H9 (cell line): ENCODE measurements at regions not wholly inside any gene's neighbourhood (a gene's known extent, or its start where the extent isn't known, plus 50 kb on each side); places are given as distances from the start of the nearest gene placed in this dataset.

Source experiments
- DNase-seq: peaks from one replicate; pipeline ENCODE4 v3.0.0-alpha.2; 2017
- H2AFZ ChIP-seq: one replicate; pipeline ENCODE4 v1.6.1; 2013; ENCODE audit warnings: mild to moderate bottlenecking, low read length, control low read depth, moderate library complexity
- H2AK5ac ChIP-seq: 2 replicates; pipeline ENCODE4 v1.6.1; 2013; ENCODE audit warnings: low read length, control low read depth, mixed read lengths; ENCODE audit not compliant: insufficient read length
- H2BK120ac ChIP-seq: one replicate; pipeline ENCODE4 v1.6.1; 2013; ENCODE audit warnings: low read depth, mild to moderate bottlenecking, low read length, control low read depth, inconsistent platforms; ENCODE audit not compliant: poor library complexity, severe bottlenecking
- H2BK12ac ChIP-seq: 2 replicates; pipeline ENCODE4 v1.6.1; 2013; ENCODE audit warnings: low read length, control low read depth, mixed read lengths, low read depth; ENCODE audit not compliant: insufficient read length
- H2BK15ac ChIP-seq: 2 replicates; pipeline ENCODE4 v1.6.1; 2013; ENCODE audit warnings: low read depth, low read length, control low read depth
- H2BK20ac ChIP-seq: one replicate; pipeline ENCODE4 v1.6.1; 2013; ENCODE audit warnings: low read depth, mild to moderate bottlenecking, low read length, control low read depth, inconsistent platforms; ENCODE audit not compliant: poor library complexity, severe bottlenecking
- H2BK5ac ChIP-seq: 2 replicates; pipeline ENCODE4 v1.6.1; 2013; ENCODE audit warnings: low read length, control low read depth, mixed read lengths; ENCODE audit not compliant: insufficient read length
- H3K14ac ChIP-seq: 2 replicates; pipeline ENCODE4 v1.6.1; 2013; ENCODE audit warnings: low read length, control low read depth; ENCODE audit not compliant: insufficient read depth
- H3K18ac ChIP-seq: 2 replicates; pipeline ENCODE4 v1.6.1; 2013; ENCODE audit warnings: low read depth, mild to moderate bottlenecking, mixed read lengths, low read length, control low read depth; ENCODE audit not compliant: insufficient read length
- H3K23ac ChIP-seq: 2 replicates; pipeline ENCODE4 v1.6.1; 2013; ENCODE audit warnings: low read length, control low read depth, mixed read lengths, low read depth; ENCODE audit not compliant: insufficient read length
- H3K23me2 ChIP-seq: 2 replicates; pipeline ENCODE4 v1.6.1; 2013; ENCODE audit warnings: low read depth, mild to moderate bottlenecking, mixed read lengths, low read length, control low read depth; ENCODE audit not compliant: insufficient read length, poor library complexity, severe bottlenecking
- H3K27ac ChIP-seq: 2 replicates; pipeline ENCODE4 v1.5.1; 2013; ENCODE audit warnings: low read length, control low read depth, mixed read lengths, low read depth; ENCODE audit not compliant: insufficient read length
- H3K27me3 ChIP-seq: 2 replicates; pipeline ENCODE4 v1.6.1; 2013; ENCODE audit warnings: low read length, control low read depth, inconsistent platforms; ENCODE audit not compliant: insufficient read depth
- H3K4ac ChIP-seq: 2 replicates; pipeline ENCODE4 v1.6.1; 2013; ENCODE audit warnings: low read depth, mild to moderate bottlenecking, control low read depth, inconsistent platforms, low read length, moderate library complexity
- H3K4me1 ChIP-seq: 2 replicates; pipeline ENCODE4 v1.6.1; 2013; ENCODE audit warnings: low read length, control low read depth, inconsistent platforms; ENCODE audit not compliant: insufficient read depth
- H3K4me2 ChIP-seq: 2 replicates; pipeline ENCODE4 v1.6.1; 2013; ENCODE audit warnings: low read length, control low read depth, mixed read lengths; ENCODE audit not compliant: insufficient read length, insufficient read depth
- H3K56ac ChIP-seq: 2 replicates; pipeline ENCODE4 v1.6.1; 2013; ENCODE audit warnings: low read depth, mild to moderate bottlenecking, mixed read lengths, low read length, control low read depth; ENCODE audit not compliant: insufficient read length
- H3K79me1 ChIP-seq: 2 replicates; pipeline ENCODE4 v1.6.1; 2013; ENCODE audit warnings: low read depth, mild to moderate bottlenecking, moderate library complexity, low read length, control low read depth, inconsistent platforms; ENCODE audit not compliant: insufficient read depth, poor library complexity, severe bottlenecking
- H3K79me2 ChIP-seq: 2 replicates; pipeline ENCODE4 v1.6.1; 2013; ENCODE audit warnings: low read length, control low read depth, inconsistent platforms; ENCODE audit not compliant: insufficient read depth
- H3K9ac ChIP-seq: 2 replicates; pipeline ENCODE4 v1.6.1; 2013; ENCODE audit warnings: low read length, control low read depth, mixed read lengths; ENCODE audit not compliant: insufficient read length; ENCODE audit errors: extremely low read depth
- H3K9me3 ChIP-seq: one replicate; pipeline ENCODE4 v1.6.1; 2013; ENCODE audit warnings: low read depth, low read length, inconsistent platforms; ENCODE audit not compliant: control insufficient read depth
- H3T11ph ChIP-seq: one replicate; pipeline ENCODE4 v1.6.1; 2013; ENCODE audit warnings: mild to moderate bottlenecking, low read length, control low read depth, inconsistent platforms
- H4K20me1 ChIP-seq: one replicate; pipeline ENCODE4 v1.6.1; 2013; ENCODE audit not compliant: control insufficient read depth, insufficient read length, insufficient read depth
- H4K5ac ChIP-seq: 2 replicates; pipeline ENCODE4 v1.6.1; 2013; ENCODE audit warnings: low read depth, mild to moderate bottlenecking, mixed read lengths, low read length, control low read depth; ENCODE audit not compliant: insufficient read length
- H4K8ac ChIP-seq: replicated peaks from 2 replicates; pipeline ENCODE4 v1.6.1; 2013; ENCODE audit warnings: low read length, control low read depth, mixed read lengths, low read depth; ENCODE audit not compliant: insufficient read length
- H4K91ac ChIP-seq: 2 replicates; pipeline ENCODE4 v1.6.1; 2013; ENCODE audit warnings: low read depth, mild to moderate bottlenecking, moderate library complexity, mixed read lengths, low read length, control low read depth; ENCODE audit not compliant: insufficient read length
- H3K27ac Mint-ChIP-seq, 3 experiments: 2 replicates in 2 of 3; 3 replicates in 1 of 3; pipeline ENCODE4 v1.8.0; 2020 to 2021; ENCODE audit warnings: mixed read lengths in 3 of 3, mild to moderate bottlenecking in 1 of 3, moderate library complexity in 1 of 3
- H3K27me3 Mint-ChIP-seq: 2 replicates; pipeline ENCODE4 v1.8.0; 2021; ENCODE audit warnings: low read depth, mild to moderate bottlenecking, moderate library complexity, mixed read lengths
- H3K36me3 Mint-ChIP-seq, 3 experiments: 2 replicates in 2 of 3; 3 replicates in 1 of 3; pipeline ENCODE4 v1.8.0; 2020 to 2021; ENCODE audit warnings: low read depth in 3 of 3, mixed read lengths in 3 of 3; ENCODE audit not compliant: insufficient read depth in 1 of 3
- H3K4me1 Mint-ChIP-seq, 2 experiments: 2 replicates each; pipeline ENCODE4 v1.8.0; 2020; ENCODE audit warnings: mixed read lengths in 2 of 2
- H3K4me3 Mint-ChIP-seq, 2 experiments: 2 replicates in 1 of 2; 3 replicates in 1 of 2; pipeline ENCODE4 v1.8.0; 2020 to 2021; ENCODE audit warnings: mild to moderate bottlenecking in 2 of 2, mixed read lengths in 2 of 2, moderate library complexity in 1 of 2
- H3K9me3 Mint-ChIP-seq, 2 experiments: 2 replicates in 1 of 2; 3 replicates in 1 of 2; pipeline ENCODE4 v1.8.0; 2020; ENCODE audit warnings: mild to moderate bottlenecking in 2 of 2, mixed read lengths in 2 of 2, moderate library complexity in 1 of 2
- TF ChIP-seq, protein P1 (sequence below): fragments of 200-600 bp; sonication (generic); conservative IDR thresholded peaks from 3 replicates; pipeline ENCODE4 v1.8.0; 2021; ENCODE audit warnings: antibody characterized with exemption, mild to moderate bottlenecking

GRCh38 chrX:69022430-69022829 lies 142.8 kb downstream of the PJA1 start:
- no peak overlapping the region for H3K23ac ChIP-seq
- H3K14ac ChIP-seq = no peak overlapping the region
- H2BK15ac ChIP-seq = no peak overlapping the region
- no peaks in the 10 kb centered on the region for H3K79me1 ChIP-seq
- no peaks in the 10 kb centered on the region for H3K23me2 ChIP-seq
- H3K4me3 Mint-ChIP-seq = no peak overlapping the region
- no peak for DNase-seq
- no peak overlapping the region for H4K5ac ChIP-seq
- TF ChIP-seq, protein P1, sequence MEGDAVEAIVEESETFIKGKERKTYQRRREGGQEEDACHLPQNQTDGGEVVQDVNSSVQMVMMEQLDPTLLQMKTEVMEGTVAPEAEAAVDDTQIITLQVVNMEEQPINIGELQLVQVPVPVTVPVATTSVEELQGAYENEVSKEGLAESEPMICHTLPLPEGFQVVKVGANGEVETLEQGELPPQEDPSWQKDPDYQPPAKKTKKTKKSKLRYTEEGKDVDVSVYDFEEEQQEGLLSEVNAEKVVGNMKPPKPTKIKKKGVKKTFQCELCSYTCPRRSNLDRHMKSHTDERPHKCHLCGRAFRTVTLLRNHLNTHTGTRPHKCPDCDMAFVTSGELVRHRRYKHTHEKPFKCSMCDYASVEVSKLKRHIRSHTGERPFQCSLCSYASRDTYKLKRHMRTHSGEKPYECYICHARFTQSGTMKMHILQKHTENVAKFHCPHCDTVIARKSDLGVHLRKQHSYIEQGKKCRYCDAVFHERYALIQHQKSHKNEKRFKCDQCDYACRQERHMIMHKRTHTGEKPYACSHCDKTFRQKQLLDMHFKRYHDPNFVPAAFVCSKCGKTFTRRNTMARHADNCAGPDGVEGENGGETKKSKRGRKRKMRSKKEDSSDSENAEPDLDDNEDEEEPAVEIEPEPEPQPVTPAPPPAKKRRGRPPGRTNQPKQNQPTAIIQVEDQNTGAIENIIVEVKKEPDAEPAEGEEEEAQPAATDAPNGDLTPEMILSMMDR = no peak
- H3K9ac ChIP-seq = no peak overlapping the region
- H3K36me3 Mint-ChIP-seq = peaks cover 0 to 3% (median 0%) of the 10 kb centered on the region in 3 experiments; a peak in 1 of 7 replicates
- no peaks in the 10 kb centered on the region for H3K27me3 ChIP-seq
- H4K20me1 ChIP-seq = no peaks in the 10 kb centered on the region
- no peak overlapping the region for H3K27ac ChIP-seq
- no peak overlapping the region for H2BK12ac ChIP-seq
- no peak overlapping the region for H2BK20ac ChIP-seq
- H3K9me3 Mint-ChIP-seq = peaks cover 41 to 43% of the 10 kb centered on the region in 2 experiments
- H3T11ph ChIP-seq = no peak overlapping the region
- H3K27ac Mint-ChIP-seq = no peak overlapping the region
- no peak overlapping the region for H3K18ac ChIP-seq
- no peak overlapping the region for H4K91ac ChIP-seq
- no peaks in the 10 kb centered on the region for H3K9me3 ChIP-seq
- no peaks in the 10 kb centered on the region; the same call in 1 of the 2 replicates for H3K27me3 Mint-ChIP-seq
- H2BK5ac ChIP-seq = no peak overlapping the region
- H2BK120ac ChIP-seq = no peak overlapping the region
- H2AK5ac ChIP-seq = no peak overlapping the region
- H3K4me1 ChIP-seq = no peaks in the 10 kb centered on the region; the same call in 1 of the 2 replicates
- H4K8ac ChIP-seq = no peak overlapping the region
- no peak overlapping the region for H2AFZ ChIP-seq
- H3K4ac ChIP-seq = no peak overlapping the region
- no peak overlapping the region for H3K56ac ChIP-seq
- H3K4me2 ChIP-seq = no peak overlapping the region
- no peaks in the 10 kb centered on the region for H3K4me1 Mint-ChIP-seq
- H3K79me2 ChIP-seq = 0 out of 2 replicates have a peak, but pooled peaks cover 2% of the 10 kb centered on the region
